NT2/D1 (cell line): ENCODE measurements at regions not wholly inside any gene's neighbourhood (a gene's known extent, or its start where the extent isn't known, plus 50 kb on each side); places are given as distances from the start of the nearest gene placed in this dataset.
"Not testable (repeated sequence)": the region's sequence is repeated elsewhere in the genome, so short reads cannot be mapped to it uniquely, and the experiment has no call there.

Source experiments
- DNase-seq: peaks from one replicate; pipeline ENCODE4 v3.0.0-alpha.2; 2011; ENCODE audit warnings: low read depth, low spot score
- H3K27me3 ChIP-seq: 2 replicates; pipeline ENCODE4 v1.6.0; 2011; ENCODE audit warnings: mild to moderate bottlenecking; ENCODE audit not compliant: insufficient read length, insufficient read depth
- H3K36me3 ChIP-seq: 2 replicates; pipeline ENCODE4 v1.6.1; 2011; ENCODE audit warnings: mild to moderate bottlenecking, low read length, mixed read lengths; ENCODE audit not compliant: insufficient read depth, insufficient read length
- H3K4me1 ChIP-seq: 2 replicates; pipeline ENCODE4 v1.5.1; 2011; ENCODE audit not compliant: insufficient read depth, insufficient read length
- H3K4me3 ChIP-seq: 2 replicates; pipeline ENCODE4 v1.5.1; 2011; ENCODE audit warnings: low read depth; ENCODE audit not compliant: insufficient read length
- H3K9ac ChIP-seq: 2 replicates; pipeline ENCODE4 v1.6.0; 2011; ENCODE audit warnings: low read depth; ENCODE audit not compliant: insufficient read length
- H3K9me3 ChIP-seq: 2 replicates; pipeline ENCODE4 v1.5.1; 2011; ENCODE audit warnings: mild to moderate bottlenecking, low read length; ENCODE audit not compliant: insufficient read depth
- SUZ12 ChIP-seq: IDR thresholded peaks from 2 replicates; pipeline ENCODE4 v1.6.1; 2011; ENCODE audit not compliant: insufficient read length, insufficient read depth; ENCODE audit errors: extremely low read depth
- YY1 ChIP-seq: IDR thresholded peaks from 2 replicates; pipeline ENCODE4 v1.6.1; 2011; ENCODE audit not compliant: insufficient read length, insufficient read depth
- ZNF274 ChIP-seq: IDR thresholded peaks from 2 replicates; pipeline ENCODE4 v1.6.1; 2011; ENCODE audit warnings: mild to moderate bottlenecking, low read depth, low read length

GRCh38 chr1:242670019-242670418, 145.5 kb upstream of the PLD5 start:
- TF ChIP-seq ZNF274 (no peak), YY1 (no peak), SUZ12 (no peak)
- no peaks in the 10 kb centered on the region for H3K4me1 ChIP-seq
- H3K27me3 ChIP-seq: no peaks in the 10 kb centered on the region
- no peak for DNase-seq
- no peaks in the 10 kb centered on the region for H3K36me3 ChIP-seq
- H3K9ac ChIP-seq: no peak overlapping the region
- H3K4me3 ChIP-seq: no peak overlapping the region
- H3K9me3 ChIP-seq: peaks cover 8% of the 10 kb centered on the region; the same call in 1 of the 2 replicates

- no peak overlapping the region for H3K9ac ChIP-seq
- no peaks in the 10 kb centered on the region for H3K36me3 ChIP-seq
- DNase-seq: no peak
Observed at GRCh38 chr1:242662886-242663285, 138.4 kb upstream of the PLD5 start.

GRCh38 chr1:242653772-242654171, 129.3 kb upstream of the PLD5 start:
- H3K9ac ChIP-seq, H3K27me3 ChIP-seq, DNase-seq, H3K9me3 ChIP-seq, H3K4me1 ChIP-seq, H3K36me3 ChIP-seq, H3K4me3 ChIP-seq: not testable (repeated sequence)

More at GRCh38 chr1:242662886-242663285, 138.4 kb upstream of the PLD5 start:
- Histone ChIP-seq H3K27me3 (no peaks in the 10 kb centered on the region), H3K4me1 (no peaks in the 10 kb centered on the region), H3K4me3 (no peak overlapping the region), H3K9me3 (0 out of 2 replicates have a peak, but pooled peaks cover under 1% of the 10 kb centered on the region)
- TF ChIP-seq ZNF274 (no peak), SUZ12 (no peak), YY1 (no peak)

- Histone ChIP-seq H3K36me3 (no peaks in the 10 kb centered on the region), H3K9ac (no peak overlapping the region), H3K9me3 (no peaks in the 10 kb centered on the region), H3K4me1 (peaks cover 7% of the 10 kb centered on the region), H3K4me3 (no peak overlapping the region), H3K27me3 (no peaks in the 10 kb centered on the region)
- peak; percentile 72 for DNase-seq
- no peak for TF ChIP-seq SUZ12
- TF ChIP-seq YY1: no peak
- TF ChIP-seq ZNF274: no peak
Observed at GRCh38 chr1:242651817-242652216, 127.3 kb upstream of the PLD5 start.

GRCh38 chr1:242641461-242641860, 117.0 kb upstream of the PLD5 start:
- Histone ChIP-seq H3K36me3 (no peaks in the 10 kb centered on the region), H3K4me1 (no peaks in the 10 kb centered on the region), H3K4me3 (no peak overlapping the region), H3K9ac (no peak overlapping the region), H3K27me3 (no peaks in the 10 kb centered on the region), H3K9me3 (no peaks in the 10 kb centered on the region)
- no peak for DNase-seq
- no peak for TF ChIP-seq ZNF274
- TF ChIP-seq YY1: no peak
- TF ChIP-seq SUZ12: no peak

- DNase-seq: no peak
- no peaks in the 10 kb centered on the region for H3K9me3 ChIP-seq
- no peaks in the 10 kb centered on the region for H3K4me1 ChIP-seq
- H3K4me3 ChIP-seq: no peak overlapping the region
- H3K9ac ChIP-seq: no peak overlapping the region
- H3K36me3 ChIP-seq: no peaks in the 10 kb centered on the region
- no peaks in the 10 kb centered on the region for H3K27me3 ChIP-seq
- TF ChIP-seq YY1 (no peak), SUZ12 (no peak), ZNF274 (no peak)
Observed at GRCh38 chr1:242639104-242639503, 114.6 kb upstream of the PLD5 start.

GRCh38 chr1:242634732-242635131, 110.2 kb upstream of the PLD5 start:
- Histone ChIP-seq H3K4me1 (no peaks in the 10 kb centered on the region), H3K9ac (no peak overlapping the region), H3K27me3 (no peaks in the 10 kb centered on the region), H3K9me3 (no peaks in the 10 kb centered on the region), H3K36me3 (no peaks in the 10 kb centered on the region), H3K4me3 (no peak overlapping the region)
- DNase-seq: no peak
- no peak for TF ChIP-seq ZNF274
- no peak for TF ChIP-seq SUZ12
- no peak for TF ChIP-seq YY1

GRCh38 chr1:242629396-242629795, 104.9 kb upstream of the PLD5 start:
- TF ChIP-seq SUZ12 (no peak), YY1 (no peak), ZNF274 (no peak)
- no peak for DNase-seq
- no peak overlapping the region for H3K9ac ChIP-seq
- H3K4me1 ChIP-seq: no peaks in the 10 kb centered on the region
- H3K4me3 ChIP-seq: no peak overlapping the region
- H3K36me3 ChIP-seq: no peaks in the 10 kb centered on the region
- H3K27me3 ChIP-seq: no peaks in the 10 kb centered on the region
- H3K9me3 ChIP-seq: no peaks in the 10 kb centered on the region
